NT2/D1 (cell line): ENCODE measurements at regions not wholly inside any gene's neighbourhood (a gene's known extent, or its start where the extent isn't known, plus 50 kb on each side); places are given as distances from the start of the nearest gene placed in this dataset.

Experiments
- SUZ12 ChIP-seq: IDR thresholded peaks from 2 replicates; pipeline ENCODE4 v1.6.1; 2011; ENCODE audit not compliant: insufficient read length, insufficient read depth; ENCODE audit errors: extremely low read depth
- ZNF274 ChIP-seq: IDR thresholded peaks from 2 replicates; pipeline ENCODE4 v1.6.1; 2011; ENCODE audit warnings: mild to moderate bottlenecking, low read depth, low read length

GRCh38 chr22:27173530-27173929 lies 516.1 kb downstream of the MIAT start:
- TF ChIP-seq SUZ12 (no peak), ZNF274 (no peak)
